DOHH2 (cell line): ENCODE measurements at regions not wholly inside any gene's neighbourhood (a gene's known extent, or its start where the extent isn't known, plus 50 kb on each side); places are given as distances from the start of the nearest gene placed in this dataset.

Experiments
- EZH2phosphoT487 ChIP-seq: fragments of 200-600 bp; sonication (generic); IDR thresholded peaks from 2 replicates; pipeline ENCODE4 v1.6.1; 2017; ENCODE audit warnings: borderline replicate concordance, mild to moderate bottlenecking, antibody characterized with exemption, low read length, moderate library complexity, mixed read lengths
- TF ChIP-seq, protein P1 (sequence below): fragments of 200-600 bp; sonication (generic); IDR thresholded peaks from one replicate; pipeline ENCODE4 v1.5.1; 2014; ENCODE audit warnings: antibody characterized with exemption, mild to moderate bottlenecking, low read depth, low read length; ENCODE audit not compliant: poor library complexity, severe bottlenecking

DNA sequence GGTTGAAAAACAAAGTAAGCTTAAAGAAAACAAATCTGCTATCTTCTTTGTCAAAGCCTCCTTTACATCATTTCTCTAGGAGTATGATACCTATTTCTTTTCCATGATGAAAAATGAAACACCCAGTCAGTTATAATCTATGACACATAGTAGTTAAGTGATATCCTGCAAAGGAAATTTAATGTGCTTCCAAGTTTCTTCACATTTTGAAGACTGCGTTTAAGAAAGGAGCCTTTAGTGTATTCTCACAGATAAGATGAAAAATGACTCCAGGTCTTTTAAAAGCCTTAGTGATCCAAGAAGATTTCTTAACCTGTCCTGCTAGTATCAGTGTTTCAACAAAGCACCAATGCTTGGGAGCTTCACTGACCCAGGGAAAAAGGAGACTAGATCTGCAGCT lies 356.7 kb downstream of the CCDC85A start:
- TF ChIP-seq, protein P1, sequence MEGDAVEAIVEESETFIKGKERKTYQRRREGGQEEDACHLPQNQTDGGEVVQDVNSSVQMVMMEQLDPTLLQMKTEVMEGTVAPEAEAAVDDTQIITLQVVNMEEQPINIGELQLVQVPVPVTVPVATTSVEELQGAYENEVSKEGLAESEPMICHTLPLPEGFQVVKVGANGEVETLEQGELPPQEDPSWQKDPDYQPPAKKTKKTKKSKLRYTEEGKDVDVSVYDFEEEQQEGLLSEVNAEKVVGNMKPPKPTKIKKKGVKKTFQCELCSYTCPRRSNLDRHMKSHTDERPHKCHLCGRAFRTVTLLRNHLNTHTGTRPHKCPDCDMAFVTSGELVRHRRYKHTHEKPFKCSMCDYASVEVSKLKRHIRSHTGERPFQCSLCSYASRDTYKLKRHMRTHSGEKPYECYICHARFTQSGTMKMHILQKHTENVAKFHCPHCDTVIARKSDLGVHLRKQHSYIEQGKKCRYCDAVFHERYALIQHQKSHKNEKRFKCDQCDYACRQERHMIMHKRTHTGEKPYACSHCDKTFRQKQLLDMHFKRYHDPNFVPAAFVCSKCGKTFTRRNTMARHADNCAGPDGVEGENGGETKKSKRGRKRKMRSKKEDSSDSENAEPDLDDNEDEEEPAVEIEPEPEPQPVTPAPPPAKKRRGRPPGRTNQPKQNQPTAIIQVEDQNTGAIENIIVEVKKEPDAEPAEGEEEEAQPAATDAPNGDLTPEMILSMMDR, result no peak
- TF ChIP-seq EZH2phosphoT487, result no peak
